ENCODE measurements at regions not wholly inside any gene's neighbourhood (a gene's known extent, or its start where the extent isn't known, plus 50 kb on each side); places are given as distances from the start of the nearest gene placed in this dataset.

DNA sequence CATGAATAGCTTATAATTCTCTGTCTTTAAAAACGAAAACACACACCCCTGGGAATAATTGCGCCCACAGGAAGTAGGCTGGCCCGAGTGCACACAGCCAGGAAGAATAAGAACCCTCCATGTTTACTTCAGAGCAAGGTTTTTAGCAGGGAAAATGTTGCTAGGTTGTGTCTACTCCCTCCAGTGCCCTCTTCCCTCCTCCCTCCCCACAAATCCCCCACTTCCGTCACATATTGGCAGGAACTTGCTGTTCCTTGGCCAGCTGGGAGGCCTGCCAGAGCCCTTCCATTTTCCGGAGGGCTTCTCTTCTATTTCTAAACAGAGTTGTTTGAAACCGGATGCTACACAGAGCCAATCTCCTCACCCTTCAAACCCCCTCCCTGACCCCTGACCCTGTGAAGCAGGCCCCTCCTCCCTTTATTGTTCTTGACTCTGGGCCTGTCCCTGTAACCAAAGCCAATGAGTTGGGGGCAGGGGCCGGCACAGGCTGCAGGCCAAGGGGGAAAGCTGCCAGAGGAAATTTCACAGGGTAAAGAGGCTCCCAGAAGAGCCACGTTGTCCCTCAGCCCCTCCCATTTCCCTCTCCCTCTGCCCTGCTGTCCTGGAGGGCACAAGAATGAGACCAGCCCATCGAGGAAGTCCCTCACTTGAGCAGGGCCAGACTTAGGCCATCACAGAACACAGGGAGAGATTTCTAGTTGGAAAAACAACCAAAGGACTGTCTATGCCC lies 49.8 kb upstream of the LGALSL start:
- TF ChIP-seq, protein P1, sequence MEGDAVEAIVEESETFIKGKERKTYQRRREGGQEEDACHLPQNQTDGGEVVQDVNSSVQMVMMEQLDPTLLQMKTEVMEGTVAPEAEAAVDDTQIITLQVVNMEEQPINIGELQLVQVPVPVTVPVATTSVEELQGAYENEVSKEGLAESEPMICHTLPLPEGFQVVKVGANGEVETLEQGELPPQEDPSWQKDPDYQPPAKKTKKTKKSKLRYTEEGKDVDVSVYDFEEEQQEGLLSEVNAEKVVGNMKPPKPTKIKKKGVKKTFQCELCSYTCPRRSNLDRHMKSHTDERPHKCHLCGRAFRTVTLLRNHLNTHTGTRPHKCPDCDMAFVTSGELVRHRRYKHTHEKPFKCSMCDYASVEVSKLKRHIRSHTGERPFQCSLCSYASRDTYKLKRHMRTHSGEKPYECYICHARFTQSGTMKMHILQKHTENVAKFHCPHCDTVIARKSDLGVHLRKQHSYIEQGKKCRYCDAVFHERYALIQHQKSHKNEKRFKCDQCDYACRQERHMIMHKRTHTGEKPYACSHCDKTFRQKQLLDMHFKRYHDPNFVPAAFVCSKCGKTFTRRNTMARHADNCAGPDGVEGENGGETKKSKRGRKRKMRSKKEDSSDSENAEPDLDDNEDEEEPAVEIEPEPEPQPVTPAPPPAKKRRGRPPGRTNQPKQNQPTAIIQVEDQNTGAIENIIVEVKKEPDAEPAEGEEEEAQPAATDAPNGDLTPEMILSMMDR (IDR thresholded peaks at IDR 0.05; ENCODE audit: low read depth, low read length): no peak
- H3K4me3 ChIP-seq (replicated peaks in 1 of 2; ENCODE audit: low read depth in 2 of 2, low read length in 2 of 2): no peak overlapping the region
- DNase-seq (ENCODE audit: low read depth in 2 of 2): peak; percentile 92 to 99
